DND-41 (cell line): ENCODE measurements at regions not wholly inside any gene's neighbourhood (a gene's known extent, or its start where the extent isn't known, plus 50 kb on each side); places are given as distances from the start of the nearest gene placed in this dataset.

Experiments
- EZH2 ChIP-seq: IDR thresholded peaks from 3 replicates; pipeline ENCODE4 v1.6.1; 2012; ENCODE audit warnings: borderline replicate concordance, low read depth, mild to moderate bottlenecking, moderate library complexity, low read length, inconsistent platforms; ENCODE audit not compliant: severe bottlenecking
- TF ChIP-seq, protein P1 (sequence below): IDR thresholded peaks from 2 replicates; pipeline ENCODE4 v1.5.1; 2012; ENCODE audit warnings: borderline replicate concordance, low read length, moderate library complexity, mild to moderate bottlenecking; ENCODE audit not compliant: poor library complexity, severe bottlenecking; ENCODE audit errors: extremely low read depth

DNA sequence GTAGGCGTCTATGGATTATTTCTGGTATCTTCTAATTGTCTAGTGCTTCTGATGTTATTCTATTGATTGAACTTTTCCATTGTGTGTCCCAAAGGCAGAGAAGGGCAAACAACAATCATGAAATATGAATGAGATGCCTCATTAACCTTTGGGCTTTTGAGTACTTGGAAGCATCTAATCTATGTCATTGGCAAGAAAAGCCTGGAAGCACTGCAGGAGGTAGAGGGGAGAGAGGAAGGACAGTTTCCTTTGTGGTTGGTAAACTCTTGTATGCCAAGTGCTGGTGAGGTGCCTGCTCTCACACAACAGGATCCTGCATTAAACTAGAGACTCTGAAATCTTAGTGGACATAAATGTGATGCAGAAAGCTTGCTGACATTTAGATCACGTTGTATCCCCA lies 155.2 kb upstream of the TPK1 start:
- TF ChIP-seq, protein P1, sequence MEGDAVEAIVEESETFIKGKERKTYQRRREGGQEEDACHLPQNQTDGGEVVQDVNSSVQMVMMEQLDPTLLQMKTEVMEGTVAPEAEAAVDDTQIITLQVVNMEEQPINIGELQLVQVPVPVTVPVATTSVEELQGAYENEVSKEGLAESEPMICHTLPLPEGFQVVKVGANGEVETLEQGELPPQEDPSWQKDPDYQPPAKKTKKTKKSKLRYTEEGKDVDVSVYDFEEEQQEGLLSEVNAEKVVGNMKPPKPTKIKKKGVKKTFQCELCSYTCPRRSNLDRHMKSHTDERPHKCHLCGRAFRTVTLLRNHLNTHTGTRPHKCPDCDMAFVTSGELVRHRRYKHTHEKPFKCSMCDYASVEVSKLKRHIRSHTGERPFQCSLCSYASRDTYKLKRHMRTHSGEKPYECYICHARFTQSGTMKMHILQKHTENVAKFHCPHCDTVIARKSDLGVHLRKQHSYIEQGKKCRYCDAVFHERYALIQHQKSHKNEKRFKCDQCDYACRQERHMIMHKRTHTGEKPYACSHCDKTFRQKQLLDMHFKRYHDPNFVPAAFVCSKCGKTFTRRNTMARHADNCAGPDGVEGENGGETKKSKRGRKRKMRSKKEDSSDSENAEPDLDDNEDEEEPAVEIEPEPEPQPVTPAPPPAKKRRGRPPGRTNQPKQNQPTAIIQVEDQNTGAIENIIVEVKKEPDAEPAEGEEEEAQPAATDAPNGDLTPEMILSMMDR: no peak
- no peak for TF ChIP-seq EZH2
